CD4-positive, alpha-beta T cell treated with Interferon gamma for 1 hour (primary cell): ENCODE measurements at regions not wholly inside any gene's neighbourhood (a gene's known extent, or its start where the extent isn't known, plus 50 kb on each side); places are given as distances from the start of the nearest gene placed in this dataset.
A peak's percentile ranks its signal among the peaks of the same experiment; 100 is the strongest.
"Not testable (repeated sequence)": the region's sequence is repeated elsewhere in the genome, so short reads cannot be mapped to it uniquely, and the experiment has no call there.

ENCODE experiments used
- DNase-seq: peaks from one replicate; pipeline ENCODE4 v3.0.0-alpha.2; 2020

DNA sequence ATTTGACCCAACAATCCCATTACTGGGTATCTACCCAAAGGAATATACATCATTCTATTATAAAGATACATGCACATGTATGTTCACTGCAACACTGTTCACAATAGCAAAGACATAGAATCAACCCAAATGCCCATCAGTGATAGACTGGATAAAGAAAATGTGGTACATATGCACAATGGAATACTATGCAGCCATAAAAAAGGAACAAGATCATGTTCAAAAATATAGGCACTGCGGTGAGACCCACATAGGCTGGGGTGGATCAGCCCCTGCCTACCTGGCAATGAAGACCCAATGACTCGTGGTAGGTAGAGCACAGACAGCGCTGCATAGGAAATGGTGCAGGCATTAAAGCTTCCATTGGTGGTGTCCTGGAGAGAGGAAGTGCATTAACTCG is 88.6 kb upstream of the NFIL3 start:
- DNase-seq = not testable (repeated sequence)

DNA sequence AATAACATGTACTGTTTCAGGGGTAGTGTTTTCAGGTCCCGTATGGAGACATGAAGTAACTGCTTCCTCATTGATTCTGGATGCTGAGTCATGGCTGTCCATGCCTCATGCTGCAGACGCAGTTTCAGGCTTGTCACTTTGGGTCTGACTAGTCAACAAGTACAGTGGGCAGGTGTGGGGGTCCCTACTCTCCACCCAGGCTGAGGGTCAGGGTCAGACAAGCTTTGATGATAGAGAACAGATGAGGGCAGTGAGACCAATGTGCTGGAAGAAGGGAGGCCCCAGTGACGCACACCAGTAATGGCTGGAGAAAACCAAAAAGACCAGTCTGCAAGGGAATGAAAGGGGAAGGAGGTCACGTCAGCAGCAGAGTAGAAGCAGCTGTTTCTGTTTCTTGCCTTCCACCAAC is 80.0 kb upstream of the NFIL3 start:
- DNase-seq = peak; percentile 2

DNA sequence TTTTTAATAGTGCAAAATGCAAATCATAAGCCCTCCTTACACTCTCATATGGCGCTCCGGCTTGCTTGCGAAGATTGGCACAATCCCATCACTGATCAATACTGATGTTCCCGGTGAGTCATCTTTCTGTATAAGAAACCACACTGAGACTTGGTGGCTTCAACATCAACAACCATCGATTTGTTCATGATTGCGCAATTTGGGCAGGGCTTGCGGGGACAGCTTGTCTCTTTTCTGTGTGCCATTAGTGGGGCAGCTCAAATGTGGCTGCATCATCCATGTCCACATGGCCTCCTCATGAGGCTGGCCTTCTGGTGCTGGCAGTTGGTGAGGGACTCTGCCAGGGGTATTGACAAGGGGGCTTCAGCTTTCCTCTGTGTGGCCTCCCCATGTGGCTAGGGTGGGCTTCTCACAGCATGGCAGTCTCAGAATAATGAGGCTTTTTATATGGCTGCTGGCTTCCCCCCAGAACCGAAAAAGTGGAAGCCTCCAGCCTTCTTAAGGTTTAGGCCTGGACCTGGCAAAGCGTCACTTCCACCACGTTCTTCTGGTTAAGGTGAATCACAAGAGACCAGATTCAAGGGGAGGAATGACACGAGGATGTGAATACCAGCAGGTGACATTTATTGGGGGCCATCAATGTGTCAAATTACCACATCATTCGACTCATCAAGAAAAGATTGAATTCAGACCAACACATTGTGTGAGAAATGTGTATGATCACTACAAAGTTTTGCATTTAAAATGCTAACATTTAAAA is 79.5 kb upstream of the NFIL3 start:
- no peak for DNase-seq

DNA sequence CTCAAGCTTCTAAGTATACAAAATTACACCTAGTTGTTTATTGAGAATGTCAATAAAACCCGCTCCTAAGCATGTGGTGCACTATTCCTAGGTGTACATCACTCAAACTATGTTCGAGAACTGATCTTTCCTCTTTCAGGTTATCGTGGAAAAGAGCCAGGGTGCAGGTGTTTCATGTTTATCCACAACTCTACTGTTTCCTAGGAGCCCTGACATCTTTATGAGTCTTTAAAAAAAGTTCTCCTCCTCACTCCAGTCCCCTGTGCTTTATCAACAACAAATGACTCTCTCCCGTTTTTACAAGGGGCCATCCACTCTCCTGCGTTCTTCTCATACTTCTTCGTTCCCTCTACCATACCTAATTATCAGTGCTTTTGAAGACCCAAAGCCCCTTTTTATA is 78.8 kb upstream of the NFIL3 start:
- no peak for DNase-seq

DNA sequence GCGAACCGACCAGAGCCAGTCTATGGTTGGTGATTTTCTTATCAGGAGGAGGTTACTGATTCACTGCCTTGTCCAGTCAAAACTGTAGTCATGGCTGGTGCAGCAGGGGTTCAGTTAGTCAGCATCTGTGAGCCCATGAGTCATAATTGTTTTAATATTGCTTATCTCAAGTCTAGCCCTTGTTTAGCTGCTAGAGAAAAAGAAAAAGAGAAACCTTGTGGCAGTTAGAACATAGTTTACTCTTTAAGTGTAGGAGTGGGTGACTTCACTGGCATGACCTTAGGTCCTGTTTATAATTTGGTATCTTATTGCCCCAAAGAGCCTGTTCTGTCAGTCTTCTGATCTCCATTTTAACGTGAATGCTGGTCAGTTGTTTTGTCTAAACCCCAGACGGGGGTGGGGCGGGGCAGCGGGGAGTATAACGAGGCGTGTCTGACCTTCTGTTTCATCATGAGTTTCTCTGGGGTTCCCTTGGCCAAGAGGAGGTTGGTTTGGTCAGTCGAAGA is 76.9 kb upstream of the NFIL3 start:
- DNase-seq = no peak

DNA sequence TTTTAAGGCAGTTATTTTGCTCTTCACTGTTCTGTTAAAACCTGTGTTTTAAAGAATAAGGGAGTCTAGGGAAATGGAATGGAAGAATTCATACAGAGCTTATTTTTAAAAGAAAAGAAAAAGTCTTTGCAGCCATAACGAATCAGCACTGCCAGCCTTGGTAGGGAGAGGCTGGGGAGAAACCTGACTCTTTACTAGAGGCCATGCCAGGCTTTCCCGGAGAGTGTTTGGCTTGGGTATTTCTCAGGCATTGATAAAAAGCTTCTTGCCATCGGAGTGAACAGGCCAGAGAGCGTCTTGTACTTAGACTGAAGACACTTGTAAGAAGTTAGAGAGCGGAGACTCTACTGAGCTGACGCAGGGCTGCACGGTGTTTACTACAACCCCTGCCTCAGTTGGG is 72.7 kb upstream of the NFIL3 start:
- DNase-seq = no peak

DNA sequence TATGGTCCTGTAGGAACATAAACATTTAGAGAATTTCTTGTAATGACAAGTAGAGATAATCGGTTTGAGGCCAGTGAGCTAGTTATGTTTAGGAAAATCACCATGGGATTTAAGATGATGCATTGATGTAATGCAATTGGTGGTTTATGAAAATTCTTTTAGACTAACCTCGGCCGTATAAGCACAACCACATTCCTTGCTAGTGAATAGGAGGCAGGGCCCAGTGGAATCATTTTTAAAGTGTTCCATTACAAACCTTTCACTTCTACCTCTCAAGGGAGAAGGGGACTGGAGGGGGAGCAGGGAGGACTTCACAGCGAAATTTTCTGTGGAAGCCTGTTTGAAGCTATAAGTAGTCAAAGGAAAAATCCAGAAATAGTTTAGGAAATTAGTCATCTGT is 71.8 kb upstream of the NFIL3 start:
- DNase-seq = no peak

DNA sequence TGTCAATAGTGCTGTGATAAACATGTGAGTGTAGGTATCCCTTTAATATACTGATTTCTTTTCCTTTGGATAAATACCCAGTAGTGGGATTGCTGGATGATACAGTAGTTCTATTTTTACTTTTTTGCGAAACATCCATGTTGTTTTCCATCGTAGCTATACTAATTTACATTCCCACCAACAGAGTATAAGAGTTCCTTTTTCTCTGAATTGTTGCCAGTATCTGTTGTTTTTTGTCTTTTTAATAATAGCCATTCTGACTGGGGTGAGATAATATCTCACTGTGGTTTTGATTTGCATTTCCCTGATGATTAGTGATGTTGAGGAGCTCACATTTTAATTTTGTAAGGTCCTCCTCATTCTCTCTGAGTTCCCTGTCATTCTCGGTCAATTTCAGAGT is 71.1 kb upstream of the NFIL3 start:
- DNase-seq = no peak

DNA sequence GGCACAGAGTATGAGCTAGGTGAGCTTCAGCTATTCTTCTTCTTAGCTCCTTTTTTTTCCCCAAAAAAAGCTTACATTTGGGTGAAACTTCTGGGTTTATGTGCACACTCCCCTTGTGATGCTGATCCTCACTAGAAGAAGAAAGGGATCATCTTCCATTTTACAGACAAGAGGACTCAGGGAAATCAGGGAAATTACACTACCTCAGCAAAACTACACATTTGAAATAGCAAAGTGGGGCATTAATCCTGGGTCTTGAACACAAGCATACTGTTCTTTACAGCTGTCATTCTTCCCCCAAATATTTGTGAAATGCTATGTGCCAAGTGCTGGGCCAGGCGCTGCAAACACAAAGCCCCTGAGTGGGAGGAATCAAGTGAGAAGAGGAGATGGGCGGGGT is 68.6 kb upstream of the NFIL3 start:
- DNase-seq = no peak

DNA sequence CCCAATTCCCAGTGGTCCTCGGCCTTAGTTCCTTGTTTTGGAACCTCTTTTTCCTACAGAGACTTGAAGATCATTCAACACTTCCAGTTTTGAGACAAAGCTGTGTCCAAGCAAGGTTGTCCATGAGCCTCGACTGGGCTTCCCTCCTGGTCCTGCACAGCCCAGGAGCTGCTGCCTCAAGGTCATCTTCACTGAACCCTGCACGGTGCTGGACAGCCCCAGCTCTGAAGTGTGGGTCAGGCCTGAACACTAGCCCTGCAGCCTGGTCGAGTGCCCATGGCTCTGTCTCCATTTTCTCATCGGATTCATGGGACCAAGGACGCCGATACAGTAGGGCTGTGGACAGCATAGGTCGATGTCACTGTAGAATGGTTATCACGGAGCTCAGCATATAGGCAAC is 68.0 kb upstream of the NFIL3 start:
- no peak for DNase-seq

DNA sequence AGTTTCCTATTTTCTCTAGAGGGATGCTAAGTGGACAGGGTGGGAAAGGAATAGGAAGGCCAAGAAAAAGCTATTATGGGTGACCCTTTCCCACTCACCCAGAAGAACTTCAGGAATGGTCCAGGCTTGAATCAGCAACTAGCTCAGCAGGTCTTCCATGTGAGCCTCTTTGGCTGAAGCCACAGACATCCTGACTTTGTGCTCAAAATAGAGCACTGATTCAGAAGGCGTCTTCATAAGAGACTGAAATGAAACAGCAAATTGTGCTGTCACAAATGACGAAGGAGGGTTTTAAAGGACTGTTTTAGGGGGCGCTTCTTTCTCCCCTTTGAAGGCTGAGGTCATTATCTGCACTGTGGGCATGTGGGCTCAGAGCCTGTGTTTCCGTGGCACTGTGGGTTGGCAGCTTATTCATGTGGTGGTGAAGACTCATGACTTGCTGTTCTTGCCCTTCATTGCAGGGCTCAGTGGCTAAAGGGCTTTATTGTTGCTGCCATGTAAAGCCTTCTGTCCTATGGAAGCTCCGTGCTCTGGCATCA is 65.8 kb upstream of the NFIL3 start:
- DNase-seq = no peak

DNA sequence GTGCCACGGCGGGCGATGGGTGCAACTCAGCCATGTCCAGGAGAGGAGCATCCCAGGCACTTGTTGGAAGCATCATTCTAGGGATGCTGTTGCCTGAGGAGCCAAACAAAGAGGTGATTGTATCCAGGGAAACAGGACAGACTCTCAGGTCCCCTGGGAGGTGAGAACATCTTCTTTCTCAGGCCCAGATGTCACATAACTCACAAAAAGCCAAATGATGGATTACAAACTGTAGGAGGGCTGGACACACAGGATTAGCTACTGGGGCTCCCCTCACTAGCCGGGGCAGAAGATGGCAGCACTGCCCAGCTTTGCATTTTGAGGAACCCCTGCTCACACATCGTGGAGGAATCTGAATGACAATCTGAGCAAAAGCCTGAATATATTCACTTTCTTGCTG is 64.7 kb upstream of the NFIL3 start:
- no peak for DNase-seq

DNA sequence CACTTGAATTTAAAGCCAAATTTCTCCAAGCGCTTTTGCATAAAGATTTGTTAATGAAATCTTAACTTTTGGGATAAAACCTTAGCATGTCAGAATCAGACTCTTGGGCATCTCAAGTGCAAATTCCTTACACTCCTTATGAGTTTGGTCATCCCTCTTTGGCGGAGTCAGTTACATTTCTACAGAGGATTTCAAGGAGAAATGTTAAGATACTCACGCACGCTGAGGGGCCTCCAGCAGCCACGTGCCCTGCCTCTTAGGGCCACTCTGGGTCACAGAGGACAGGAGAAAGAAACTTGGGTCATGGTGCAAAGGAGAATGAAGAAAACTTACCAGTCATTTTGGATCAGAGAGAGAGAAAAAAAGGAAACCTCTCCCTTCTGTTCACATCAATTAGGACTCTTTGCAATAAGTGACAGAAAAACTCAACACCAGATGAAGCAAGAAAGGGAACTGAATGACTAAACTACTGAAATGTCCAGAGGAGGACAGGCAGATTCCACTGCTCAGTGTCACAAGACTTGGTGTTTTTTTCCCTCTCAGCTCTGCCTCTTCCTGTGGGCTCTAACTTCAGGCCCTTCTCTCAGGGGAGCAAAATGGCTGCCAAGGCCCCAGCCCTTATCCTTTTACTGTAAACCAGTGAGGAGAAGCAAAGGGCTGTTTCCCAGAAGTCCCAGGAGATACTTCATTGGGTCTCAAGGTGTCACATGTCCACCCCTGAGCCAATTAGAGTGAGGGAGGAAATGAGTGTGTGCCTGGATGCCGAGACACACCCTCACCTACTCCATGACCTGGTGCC is 63.3 kb upstream of the NFIL3 start:
- no peak for DNase-seq

DNA sequence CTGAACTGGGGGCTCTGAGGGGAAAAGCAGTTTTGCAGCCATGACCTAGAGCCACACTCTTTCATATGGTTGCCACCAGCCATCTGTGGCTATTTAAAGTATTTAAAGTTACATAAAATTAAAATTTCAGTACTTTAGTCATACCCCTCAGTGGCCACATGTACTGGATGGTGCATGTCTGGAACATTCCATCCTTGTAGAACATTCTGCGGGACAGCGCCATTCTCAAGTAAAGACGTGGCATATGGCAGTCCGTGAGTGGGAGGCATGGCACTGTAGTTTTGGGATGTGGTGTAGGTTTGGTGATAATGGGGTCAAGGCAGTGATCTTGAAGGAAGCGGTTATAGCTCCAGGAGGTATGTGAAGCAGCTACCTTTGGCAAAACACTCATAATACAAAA is 61.4 kb upstream of the NFIL3 start:
- DNase-seq = no peak

DNA sequence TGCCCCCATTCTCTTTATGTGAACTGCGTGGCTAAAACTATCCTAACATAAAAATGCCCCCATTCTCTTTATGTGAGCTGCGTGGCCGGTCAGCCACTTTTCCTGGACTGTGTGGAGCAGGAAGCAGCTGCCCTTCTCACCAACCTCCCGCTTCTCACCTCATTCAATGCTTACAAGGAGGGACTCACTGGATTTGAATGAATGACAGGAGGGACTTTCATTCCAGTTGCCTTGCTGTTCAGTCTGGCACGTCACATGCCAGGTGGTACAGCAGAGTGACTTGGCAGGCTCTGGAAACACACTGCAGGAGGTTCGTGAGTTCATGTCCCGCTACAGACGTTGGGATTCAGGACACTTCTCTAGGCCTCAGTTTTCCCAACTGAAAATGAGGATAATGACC is 60.2 kb upstream of the NFIL3 start:
- no peak for DNase-seq

DNA sequence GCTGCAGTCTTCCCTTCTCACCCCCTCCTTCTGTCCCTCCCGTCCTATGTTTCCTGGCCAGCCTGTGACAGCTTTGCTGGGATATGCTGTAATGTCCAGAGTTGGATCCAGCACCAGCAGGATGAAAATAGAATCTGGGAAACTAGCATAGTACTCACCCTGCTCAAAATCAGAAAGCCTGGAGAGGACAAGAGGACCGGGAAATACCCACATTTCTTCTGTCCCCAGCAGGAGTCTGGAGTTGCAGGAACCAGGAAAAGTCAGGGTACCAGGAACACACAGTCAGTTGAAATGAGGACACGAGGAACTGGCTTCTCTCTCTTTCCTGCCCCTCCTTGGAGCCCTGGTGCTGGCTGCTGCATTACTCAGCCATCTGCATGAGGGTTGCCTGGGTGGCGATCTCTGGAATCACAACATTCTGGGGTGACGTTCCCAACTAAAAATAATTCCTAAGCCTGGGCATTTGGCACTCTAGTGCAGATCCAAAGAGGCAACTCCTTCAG is 59.6 kb upstream of the NFIL3 start:
- no peak for DNase-seq

DNA sequence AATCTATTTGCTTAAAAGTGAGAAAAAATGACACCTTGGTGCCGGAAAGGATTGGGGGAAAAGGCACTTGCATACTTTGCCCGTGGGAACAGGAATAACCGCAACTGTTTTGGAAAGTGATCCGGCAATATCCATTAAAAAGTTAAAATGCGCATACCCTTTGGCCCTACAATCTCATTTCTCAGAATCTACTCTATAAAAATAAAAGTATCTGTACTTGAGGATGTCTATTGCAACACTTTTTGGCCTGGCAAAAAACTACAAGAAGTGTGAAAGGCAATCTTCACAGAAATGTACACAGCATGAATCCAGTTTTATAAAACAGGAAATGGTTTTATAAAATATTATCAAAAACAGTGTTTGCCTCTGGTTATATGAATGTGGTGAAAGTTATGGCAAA is 58.3 kb upstream of the NFIL3 start:
- DNase-seq = no peak

DNA sequence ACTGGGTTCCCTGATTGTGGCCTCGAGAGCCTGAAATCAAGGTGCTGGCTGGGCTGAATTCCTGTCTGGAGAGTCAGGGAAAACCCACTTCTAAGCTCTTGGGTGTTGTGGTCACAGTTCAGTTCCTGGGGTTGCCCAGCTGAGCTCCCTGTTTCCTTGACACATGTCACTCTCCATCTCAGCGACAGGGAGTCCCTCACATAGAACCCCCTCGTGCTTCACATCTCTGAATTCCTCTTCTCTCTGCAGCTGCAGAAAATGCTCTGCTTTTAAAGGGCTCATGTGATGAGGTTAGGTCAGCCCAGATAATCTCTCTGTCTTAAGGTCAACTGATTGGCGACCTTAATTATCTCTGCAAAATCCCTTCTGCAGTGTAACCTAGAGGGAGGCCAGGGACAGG is 53.5 kb upstream of the NFIL3 start:
- no peak for DNase-seq

DNA sequence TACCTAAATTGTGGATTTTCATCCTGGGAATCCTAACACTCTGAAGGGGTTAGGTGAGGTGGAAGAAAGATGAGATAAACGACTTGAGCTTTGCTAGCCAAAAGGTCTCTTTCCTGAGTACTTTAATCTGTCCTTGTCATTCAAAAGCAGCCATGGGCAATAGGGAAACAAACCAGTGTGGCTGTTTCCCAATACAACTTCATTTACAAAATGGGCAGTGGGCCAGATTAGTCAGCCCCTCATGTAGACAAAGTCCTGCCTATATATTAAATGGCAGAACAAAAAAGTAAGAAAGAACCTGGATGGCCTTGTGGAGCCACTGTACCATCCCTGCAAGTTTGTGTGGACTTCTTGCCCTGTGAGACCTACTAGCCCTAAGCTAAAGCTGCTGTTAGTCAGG is 51.0 kb upstream of the NFIL3 start:
- DNase-seq = no peak
